WI38 (cell line): ENCODE measurements at regions not wholly inside any gene's neighbourhood (a gene's known extent, or its start where the extent isn't known, plus 50 kb on each side); places are given as distances from the start of the nearest gene placed in this dataset.
"Not testable (repeated sequence)": the region's sequence is repeated elsewhere in the genome, so short reads cannot be mapped to it uniquely, and the experiment has no call there.

ENCODE experiments used
- H3K4me3 ChIP-seq: 2 replicates; pipeline ENCODE4 v1.5.1; 2011; ENCODE audit warnings: low read depth, mild to moderate bottlenecking, control low read depth, low read length
- TF ChIP-seq, protein P1 (sequence below): IDR thresholded peaks from 2 replicates; pipeline ENCODE4 v1.5.1; 2012; ENCODE audit warnings: low read depth, mild to moderate bottlenecking, control low read depth, low read length

- TF ChIP-seq, protein P1, sequence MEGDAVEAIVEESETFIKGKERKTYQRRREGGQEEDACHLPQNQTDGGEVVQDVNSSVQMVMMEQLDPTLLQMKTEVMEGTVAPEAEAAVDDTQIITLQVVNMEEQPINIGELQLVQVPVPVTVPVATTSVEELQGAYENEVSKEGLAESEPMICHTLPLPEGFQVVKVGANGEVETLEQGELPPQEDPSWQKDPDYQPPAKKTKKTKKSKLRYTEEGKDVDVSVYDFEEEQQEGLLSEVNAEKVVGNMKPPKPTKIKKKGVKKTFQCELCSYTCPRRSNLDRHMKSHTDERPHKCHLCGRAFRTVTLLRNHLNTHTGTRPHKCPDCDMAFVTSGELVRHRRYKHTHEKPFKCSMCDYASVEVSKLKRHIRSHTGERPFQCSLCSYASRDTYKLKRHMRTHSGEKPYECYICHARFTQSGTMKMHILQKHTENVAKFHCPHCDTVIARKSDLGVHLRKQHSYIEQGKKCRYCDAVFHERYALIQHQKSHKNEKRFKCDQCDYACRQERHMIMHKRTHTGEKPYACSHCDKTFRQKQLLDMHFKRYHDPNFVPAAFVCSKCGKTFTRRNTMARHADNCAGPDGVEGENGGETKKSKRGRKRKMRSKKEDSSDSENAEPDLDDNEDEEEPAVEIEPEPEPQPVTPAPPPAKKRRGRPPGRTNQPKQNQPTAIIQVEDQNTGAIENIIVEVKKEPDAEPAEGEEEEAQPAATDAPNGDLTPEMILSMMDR = no peak
Measured at GRCh38 chr13:87138866-87139265, 532.3 kb upstream of the SLITRK5 start.

DNA sequence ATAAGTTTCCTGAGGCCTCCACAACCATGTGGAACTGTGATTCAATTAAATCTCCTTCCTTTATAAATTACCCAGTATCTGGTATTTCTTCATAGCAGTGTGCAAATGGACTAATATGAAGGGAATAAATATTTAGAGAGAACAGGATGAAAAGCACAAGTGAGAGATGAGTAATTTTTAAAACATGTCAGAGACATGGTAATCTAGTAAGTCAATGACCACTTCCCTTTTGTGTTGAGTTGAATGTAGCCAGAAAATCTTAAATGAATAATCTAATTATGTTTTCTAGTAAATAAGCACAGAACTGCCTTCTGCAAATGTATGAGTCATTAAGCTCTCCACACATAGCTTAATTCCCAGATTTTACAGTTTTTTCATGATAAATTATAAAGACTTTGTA is 524.1 kb upstream of the SLITRK5 start:
- TF ChIP-seq, protein P1 = no peak
- H3K4me3 ChIP-seq = no peak overlapping the region

More at GRCh38 chr13:87138866-87139265, 532.3 kb upstream of the SLITRK5 start:
- no peak overlapping the region for H3K4me3 ChIP-seq

- TF ChIP-seq, protein P1 = no peak
- no peak overlapping the region for H3K4me3 ChIP-seq
Measured at GRCh38 chr13:87153371-87153770, 517.8 kb upstream of the SLITRK5 start.

GRCh38 chr13:87166348-87166747 is 504.8 kb upstream of the SLITRK5 start:
- no peak overlapping the region for H3K4me3 ChIP-seq
- TF ChIP-seq, protein P1 = no peak

DNA sequence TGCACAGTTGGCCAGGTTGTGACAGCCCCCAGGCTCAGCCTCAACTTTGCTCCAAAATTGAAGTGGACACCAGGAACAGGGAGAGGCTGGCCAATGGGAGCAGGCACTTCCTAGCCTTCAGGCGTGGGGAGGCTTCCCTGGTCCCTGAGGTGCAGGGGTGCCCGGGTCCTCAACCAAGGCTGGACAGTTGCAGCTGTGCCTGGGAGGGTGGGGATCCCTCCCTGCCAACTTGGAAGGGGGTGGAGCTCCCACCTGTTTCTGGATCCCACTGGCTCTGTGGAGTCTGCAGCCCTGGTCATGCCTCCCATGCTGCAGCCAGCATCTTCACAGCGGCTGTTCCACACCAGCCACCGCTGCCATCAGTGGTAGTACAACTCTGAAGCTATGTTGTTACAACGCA is 502.8 kb upstream of the SLITRK5 start:
- H3K4me3 ChIP-seq = no peak overlapping the region
- TF ChIP-seq, protein P1 = no peak

GRCh38 chr13:87169337-87169736 is 501.8 kb upstream of the SLITRK5 start:
- H3K4me3 ChIP-seq = no peak overlapping the region
- TF ChIP-seq, protein P1 = no peak

- TF ChIP-seq, protein P1 = no peak
Measured at GRCh38 chr13:87172166-87172835, 498.9 kb upstream of the SLITRK5 start.

DNA sequence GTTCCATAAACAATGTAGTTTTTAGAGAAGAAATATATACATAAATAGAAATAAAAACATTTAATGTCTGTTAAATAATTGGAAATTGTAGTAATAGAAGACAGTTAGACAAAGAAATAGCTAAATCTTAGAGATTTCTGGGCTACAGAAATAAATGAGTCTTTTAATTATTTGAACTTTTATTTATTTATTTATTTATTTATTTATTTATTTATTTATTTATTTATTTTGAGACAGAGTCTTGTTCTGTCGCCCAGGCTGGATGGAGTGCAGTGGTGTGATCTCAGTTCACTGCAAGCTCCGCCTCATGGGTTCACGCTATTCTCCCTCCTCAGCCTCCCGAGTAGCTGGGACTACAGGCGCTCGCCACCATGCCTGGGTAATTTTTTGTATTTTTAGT is 486.0 kb upstream of the SLITRK5 start:
- H3K4me3 ChIP-seq = not testable (repeated sequence)

More at GRCh38 chr13:87172166-87172835, 498.9 kb upstream of the SLITRK5 start:
- no peak overlapping the region for H3K4me3 ChIP-seq

- H3K4me3 ChIP-seq = not testable (repeated sequence)
Measured at GRCh38 chr13:87186647-87187046, 484.5 kb upstream of the SLITRK5 start.

- H3K4me3 ChIP-seq = not testable (repeated sequence)
Measured at GRCh38 chr13:87191485-87191884, 479.7 kb upstream of the SLITRK5 start.
